CD4-positive, alpha-beta T cell (primary cell): ENCODE measurements at regions not wholly inside any gene's neighbourhood (a gene's known extent, or its start where the extent isn't known, plus 50 kb on each side); places are given as distances from the start of the nearest gene placed in this dataset.

Source experiments
- ATAC-seq: fragments of 200-7000 bp; cut with Tn5 transposase; one replicate; pipeline ENCODE4 v1.10.0; 2022; ENCODE audit warnings: mild to moderate bottlenecking; ENCODE audit not compliant: poor library complexity
- CTCF ChIA-PET: fragments of 350-600 bp; sonication (Branson Sonifier 250); formaldehyde crosslinking; loops from one replicate; lab custom pipeline; 2021; ENCODE audit warnings: antibody characterized with exemption, inconsistent platforms; lab: Charles Lee
- POLR2A ChIA-PET: fragments of 350-600 bp; sonication (Branson Sonifier 250); formaldehyde crosslinking; loops from one replicate; lab custom pipeline; 2021; ENCODE audit warnings: antibody characterized with exemption, inconsistent platforms; lab: Charles Lee
- DNase-seq, 14 experiments: peaks; one replicate each; pipeline ENCODE4 v3.0.0-alpha.2; 2013 to 2020; ENCODE audit warnings: mixed read lengths in 2 of 14
- H3K27ac ChIP-seq, 2 donors: one replicate each; pipeline versions ENCODE4 v1.5.1 to v1.7.0; 2013; ENCODE audit warnings: low read length in 2 of 2, low read depth in 1 of 2, mild to moderate bottlenecking in 1 of 2
- H3K27me3 ChIP-seq, 2 experiments: 1 replicate in 1 of 2; 2 replicates in 1 of 2; pipeline versions ENCODE4 v1.6.1 to v1.7.0; 2013; ENCODE audit warnings: low read length in 2 of 2, control low read depth in 1 of 2, mild to moderate bottlenecking in 1 of 2, moderate library complexity in 1 of 2; ENCODE audit not compliant: insufficient read depth in 2 of 2, control insufficient read depth in 1 of 2
- H3K36me3 ChIP-seq: one replicate; pipeline ENCODE4 v1.6.1; 2013; ENCODE audit warnings: low read length, control low read depth; ENCODE audit not compliant: insufficient read depth
- H3K4me1 ChIP-seq: one replicate; pipeline ENCODE4 v1.6.1; 2013; ENCODE audit warnings: low read length, control low read depth; ENCODE audit not compliant: insufficient read depth
- H3K4me3 ChIP-seq: one replicate; pipeline ENCODE4 v1.5.1; 2013; ENCODE audit warnings: mild to moderate bottlenecking, low read length, moderate library complexity
- H3K9me3 ChIP-seq, 2 experiments: 1 replicate in 1 of 2; 2 replicates in 1 of 2; pipeline versions ENCODE4 v1.6.1 to v1.7.0; 2013; ENCODE audit warnings: low read length in 2 of 2, mild to moderate bottlenecking in 2 of 2, control low read depth in 1 of 2, moderate library complexity in 1 of 2; ENCODE audit not compliant: control insufficient read depth in 1 of 2, insufficient read depth in 1 of 2
- H3K27ac Mint-ChIP-seq: one replicate; pipeline ENCODE4 v1.8.0; 2020; ENCODE audit warnings: mixed read lengths
- H3K27me3 Mint-ChIP-seq: one replicate; pipeline ENCODE4 v1.8.0; 2021; ENCODE audit warnings: mixed read lengths
- H3K36me3 Mint-ChIP-seq: one replicate; pipeline ENCODE4 v1.8.0; 2021; ENCODE audit warnings: low read depth, mixed read lengths
- H3K4me1 Mint-ChIP-seq: one replicate; pipeline ENCODE4 v1.8.0; 2021; ENCODE audit warnings: low read depth, mixed read lengths
- H3K4me3 Mint-ChIP-seq: one replicate; pipeline ENCODE4 v1.8.0; 2020; ENCODE audit warnings: mild to moderate bottlenecking, mixed read lengths
- H3K9me3 Mint-ChIP-seq: one replicate; pipeline ENCODE4 v1.8.0; 2020; ENCODE audit warnings: mixed read lengths
- intact Hi-C, 2 experiments: fragments of 100-400 bp; cut with DNase I in 1 of 2; cut with micrococcal nuclease in 1 of 2; formaldehyde crosslinking; loops; one replicate each; pipeline versions ENCODE4 v1.15.1 to v1.9.0; 2023 to 2025; cut with DNase I, micrococcal nuclease
- TF ChIP-seq, protein P1 (sequence below): fragments of 200-600 bp; IDR thresholded peaks from one replicate; pipeline ENCODE4 v1.8.0; 2022; ENCODE audit warnings: antibody characterized with exemption, mild to moderate bottlenecking

DNA sequence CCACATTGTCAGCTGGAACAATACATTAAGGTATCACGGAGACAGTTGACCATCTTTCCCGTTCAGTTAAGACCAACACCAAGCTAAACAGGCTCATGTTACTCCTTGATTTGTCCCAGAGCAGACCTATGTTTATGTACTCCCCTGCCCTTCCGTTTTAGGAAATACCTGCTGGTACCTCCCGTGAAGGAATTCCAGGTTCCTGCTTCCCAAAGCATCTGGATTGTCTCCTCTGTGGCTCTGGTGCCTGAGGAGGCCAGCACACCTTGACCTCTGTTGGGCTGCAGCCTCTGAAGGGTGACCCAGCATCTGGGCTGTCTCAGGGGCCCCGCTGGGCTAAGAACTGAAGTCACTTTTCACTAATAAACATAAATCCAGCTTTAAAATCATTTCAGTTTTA is 647.8 kb upstream of the MARCKS start:
- Mint-ChIP-seq H3K27me3 (no peaks in the 10 kb centered on the region), H3K36me3 (no peaks in the 10 kb centered on the region), H3K4me1 (no peaks in the 10 kb centered on the region), H3K9me3 (peaks cover 5% of the 10 kb centered on the region), H3K27ac (no peak overlapping the region), H3K4me3 (no peak overlapping the region)
- Histone ChIP-seq H3K36me3 (no peaks in the 10 kb centered on the region), H3K9me3 (peaks cover 0 to 4% of the 10 kb centered on the region in 2 experiments), H3K27ac (no peak overlapping the region), H3K4me1 (no peaks in the 10 kb centered on the region), H3K27me3 (no peaks in the 10 kb centered on the region), H3K4me3 (no peak overlapping the region)
- ChIA-PET POLR2A (no interaction called here), CTCF (no interaction called here)
- intact Hi-C loops, result no loop called here
- TF ChIP-seq, protein P1, sequence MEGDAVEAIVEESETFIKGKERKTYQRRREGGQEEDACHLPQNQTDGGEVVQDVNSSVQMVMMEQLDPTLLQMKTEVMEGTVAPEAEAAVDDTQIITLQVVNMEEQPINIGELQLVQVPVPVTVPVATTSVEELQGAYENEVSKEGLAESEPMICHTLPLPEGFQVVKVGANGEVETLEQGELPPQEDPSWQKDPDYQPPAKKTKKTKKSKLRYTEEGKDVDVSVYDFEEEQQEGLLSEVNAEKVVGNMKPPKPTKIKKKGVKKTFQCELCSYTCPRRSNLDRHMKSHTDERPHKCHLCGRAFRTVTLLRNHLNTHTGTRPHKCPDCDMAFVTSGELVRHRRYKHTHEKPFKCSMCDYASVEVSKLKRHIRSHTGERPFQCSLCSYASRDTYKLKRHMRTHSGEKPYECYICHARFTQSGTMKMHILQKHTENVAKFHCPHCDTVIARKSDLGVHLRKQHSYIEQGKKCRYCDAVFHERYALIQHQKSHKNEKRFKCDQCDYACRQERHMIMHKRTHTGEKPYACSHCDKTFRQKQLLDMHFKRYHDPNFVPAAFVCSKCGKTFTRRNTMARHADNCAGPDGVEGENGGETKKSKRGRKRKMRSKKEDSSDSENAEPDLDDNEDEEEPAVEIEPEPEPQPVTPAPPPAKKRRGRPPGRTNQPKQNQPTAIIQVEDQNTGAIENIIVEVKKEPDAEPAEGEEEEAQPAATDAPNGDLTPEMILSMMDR, result no peak
- ATAC-seq, result no peak
- DNase-seq, result no peak

DNA sequence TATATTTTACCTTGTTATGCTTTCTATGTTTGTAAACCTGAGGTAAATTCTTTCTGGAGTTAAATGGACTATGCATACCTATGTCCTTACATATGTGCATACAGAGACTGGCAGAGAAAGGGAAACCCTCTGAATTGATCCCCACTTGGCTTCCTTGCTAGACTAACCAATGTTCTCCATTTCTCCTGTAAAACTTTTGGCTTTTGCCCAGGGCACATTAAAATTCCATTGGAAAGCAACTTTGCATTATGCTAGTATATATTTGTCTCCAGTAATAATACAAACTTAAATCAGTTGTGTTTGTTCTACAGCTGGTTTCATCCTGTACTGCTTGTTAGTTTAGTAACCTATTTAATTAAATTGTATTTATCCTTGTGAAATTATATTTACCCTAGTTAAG is 646.0 kb upstream of the MARCKS start:
- Histone ChIP-seq H3K27me3 (no peaks in the 10 kb centered on the region), H3K4me1 (no peaks in the 10 kb centered on the region), H3K9me3 (peaks cover 0 to 4% of the 10 kb centered on the region in 2 experiments), H3K36me3 (no peaks in the 10 kb centered on the region), H3K4me3 (no peak overlapping the region), H3K27ac (no peak overlapping the region)
- TF ChIP-seq, protein P1, result no peak
- no peaks in the 10 kb centered on the region for H3K27me3 Mint-ChIP-seq
- ATAC-seq (no peak), DNase-seq (no peak)
- H3K9me3 Mint-ChIP-seq, result peaks cover 5% of the 10 kb centered on the region
- CTCF ChIA-PET, result no interaction called here
- intact Hi-C loops, result no loop called here
- H3K27ac Mint-ChIP-seq, result no peak overlapping the region
- H3K4me3 Mint-ChIP-seq, result no peak overlapping the region
- no peaks in the 10 kb centered on the region for H3K4me1 Mint-ChIP-seq
- H3K36me3 Mint-ChIP-seq, result no peaks in the 10 kb centered on the region
- POLR2A ChIA-PET, result interaction anchor here (0.7 kb wide), 1 partner anchor 476 kb away, joined by 4 read pairs; no protein-coding TSS in a partner anchor

DNA sequence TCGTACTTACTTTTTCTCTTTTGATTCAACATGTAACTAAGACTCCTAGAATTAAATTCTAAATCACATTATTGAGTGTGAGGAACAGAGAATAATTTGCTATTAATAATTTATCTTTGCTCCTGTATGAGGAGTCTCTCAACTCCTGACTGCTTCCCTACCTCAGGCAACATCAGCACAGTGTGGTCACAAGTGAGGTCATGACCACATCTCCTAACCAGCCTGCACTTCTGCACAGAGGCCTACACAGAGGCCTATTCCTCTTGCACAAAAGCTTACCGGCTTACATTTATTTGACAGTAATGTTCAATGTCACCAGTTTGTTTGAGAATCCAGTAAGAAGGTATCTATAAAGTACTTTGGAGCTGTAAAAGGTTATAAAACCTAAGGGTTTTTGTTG is 637.4 kb upstream of the MARCKS start:
- no peak overlapping the region for H3K27ac ChIP-seq
- H3K4me1 Mint-ChIP-seq, result no peaks in the 10 kb centered on the region
- no peaks in the 10 kb centered on the region for H3K36me3 Mint-ChIP-seq
- no peak overlapping the region for H3K27ac Mint-ChIP-seq
- H3K36me3 ChIP-seq, result no peaks in the 10 kb centered on the region
- H3K27me3 ChIP-seq, result no peaks in the 10 kb centered on the region
- intact Hi-C loops, result no loop called here
- no peak for ATAC-seq
- TF ChIP-seq, protein P1, result no peak
- no peak for DNase-seq
- POLR2A ChIA-PET, result no interaction called here
- H3K4me3 ChIP-seq, result no peak overlapping the region
- no peak overlapping the region for H3K4me3 Mint-ChIP-seq
- peaks cover 0 to 6% of the 10 kb centered on the region in 2 experiments for H3K9me3 ChIP-seq
- H3K9me3 Mint-ChIP-seq, result peaks cover 7% of the 10 kb centered on the region
- no peaks in the 10 kb centered on the region for H3K4me1 ChIP-seq
- CTCF ChIA-PET, result no interaction called here
- no peaks in the 10 kb centered on the region for H3K27me3 Mint-ChIP-seq
